ENCODE measurements at regions not wholly inside any gene's neighbourhood (a gene's known extent, or its start where the extent isn't known, plus 50 kb on each side); places are given as distances from the start of the nearest gene placed in this dataset.

DNA sequence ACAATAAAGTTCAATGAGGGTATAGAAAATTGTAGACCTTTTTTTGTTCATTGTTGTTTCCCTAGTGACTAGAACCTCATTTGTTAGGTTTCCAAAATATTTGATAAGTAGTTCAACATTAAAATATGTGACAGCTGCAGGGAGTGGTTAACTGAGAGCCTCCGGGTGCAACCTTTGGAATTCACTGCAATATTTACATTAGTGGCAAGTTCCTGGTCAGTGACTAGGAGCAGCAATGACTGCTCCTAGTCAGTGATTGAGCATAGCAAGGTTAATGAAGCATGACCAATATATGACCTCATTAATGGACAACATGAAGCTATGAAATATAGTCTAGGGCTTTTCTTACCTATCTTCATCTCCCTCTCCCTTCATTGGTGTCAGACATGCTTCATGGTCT is 65.8 kb upstream of the FAM47A start:
- H3K36me3 Mint-ChIP-seq (ENCODE audit: low read depth) = no peaks in the 10 kb centered on the region
- no peak for TF ChIP-seq CTCF (IDR thresholded peaks at IDR 0.05)
- H3K27me3 Mint-ChIP-seq (ENCODE audit: low read depth) = no peaks in the 10 kb centered on the region
- no peak overlapping the region for H3K27ac Mint-ChIP-seq (ENCODE audit: unreplicated experiment)
- H3K4me1 Mint-ChIP-seq (ENCODE audit: low read depth) = no peaks in the 10 kb centered on the region
- no peak overlapping the region for H3K4me3 Mint-ChIP-seq (ENCODE audit: unreplicated experiment)
- peaks cover 6% of the 10 kb centered on the region for H3K9me3 Mint-ChIP-seq (ENCODE audit: low read depth)
- DNase-seq (ENCODE audit: low spot score) = no peak
